SHP77 (cell line): ENCODE measurements at regions not wholly inside any gene's neighbourhood (a gene's known extent, or its start where the extent isn't known, plus 50 kb on each side); places are given as distances from the start of the nearest gene placed in this dataset.

Experiments
- DNase-seq, 2 experiments: peaks; one replicate each; lab custom pipeline; 2025; lab: John Stamatoyannopoulos, UW

DNA sequence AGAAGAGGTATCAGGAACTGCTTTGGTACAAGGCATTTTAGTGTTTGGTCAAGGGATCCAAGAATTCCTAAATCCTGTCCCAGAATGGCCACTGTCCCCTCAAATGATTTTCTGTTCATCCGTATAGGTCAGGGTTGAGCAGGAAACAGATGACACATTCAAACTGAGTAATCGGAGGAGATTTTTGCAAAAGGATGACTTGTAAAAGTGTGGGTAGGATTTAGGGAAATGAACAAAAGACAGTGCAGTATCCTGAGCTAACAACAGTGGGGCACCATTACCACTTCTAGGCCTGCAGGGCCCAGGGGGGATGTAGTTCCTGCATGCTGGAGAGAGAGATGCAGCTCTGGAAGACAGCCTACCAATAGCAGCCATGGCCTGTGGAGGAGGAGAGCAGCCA is 290.1 kb downstream of the ZSWIM6 start:
- no peak for DNase-seq

GRCh38 chr5:61623401-61624069 is 291.5 kb downstream of the ZSWIM6 start:
- DNase-seq: no peak

DNA sequence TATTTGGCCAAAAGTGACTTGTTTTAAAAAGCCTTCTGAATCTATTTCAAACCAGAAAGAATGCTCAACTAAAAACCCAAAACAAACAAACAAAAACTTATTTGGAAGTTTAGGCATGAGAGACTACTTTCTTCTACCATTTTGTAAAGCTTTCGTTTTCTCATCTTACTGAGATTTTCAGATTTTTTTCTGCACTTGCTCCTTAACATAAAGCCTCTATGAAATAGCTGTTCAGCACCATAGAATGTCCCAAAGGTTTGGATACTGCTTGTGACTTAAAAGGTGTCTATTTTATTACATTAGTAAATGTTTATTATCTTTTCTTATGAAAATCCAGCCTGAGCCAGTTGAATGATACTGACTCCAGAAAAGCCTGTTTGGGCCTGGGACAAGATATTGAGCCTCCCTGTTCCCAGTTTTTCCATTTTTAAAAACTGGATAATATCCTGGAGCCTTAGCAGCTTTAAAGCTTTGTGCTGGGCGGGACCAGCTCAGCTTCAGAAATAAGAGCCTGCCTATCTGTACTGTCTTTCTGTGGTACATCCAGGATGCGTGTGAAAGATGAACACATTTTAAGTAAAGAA is 292.6 kb downstream of the ZSWIM6 start:
- no peak for DNase-seq

- DNase-seq: no peak
These were observed 293.1 kb downstream of the ZSWIM6 start for GRCh38 chr5:61625137-61625561.

DNA sequence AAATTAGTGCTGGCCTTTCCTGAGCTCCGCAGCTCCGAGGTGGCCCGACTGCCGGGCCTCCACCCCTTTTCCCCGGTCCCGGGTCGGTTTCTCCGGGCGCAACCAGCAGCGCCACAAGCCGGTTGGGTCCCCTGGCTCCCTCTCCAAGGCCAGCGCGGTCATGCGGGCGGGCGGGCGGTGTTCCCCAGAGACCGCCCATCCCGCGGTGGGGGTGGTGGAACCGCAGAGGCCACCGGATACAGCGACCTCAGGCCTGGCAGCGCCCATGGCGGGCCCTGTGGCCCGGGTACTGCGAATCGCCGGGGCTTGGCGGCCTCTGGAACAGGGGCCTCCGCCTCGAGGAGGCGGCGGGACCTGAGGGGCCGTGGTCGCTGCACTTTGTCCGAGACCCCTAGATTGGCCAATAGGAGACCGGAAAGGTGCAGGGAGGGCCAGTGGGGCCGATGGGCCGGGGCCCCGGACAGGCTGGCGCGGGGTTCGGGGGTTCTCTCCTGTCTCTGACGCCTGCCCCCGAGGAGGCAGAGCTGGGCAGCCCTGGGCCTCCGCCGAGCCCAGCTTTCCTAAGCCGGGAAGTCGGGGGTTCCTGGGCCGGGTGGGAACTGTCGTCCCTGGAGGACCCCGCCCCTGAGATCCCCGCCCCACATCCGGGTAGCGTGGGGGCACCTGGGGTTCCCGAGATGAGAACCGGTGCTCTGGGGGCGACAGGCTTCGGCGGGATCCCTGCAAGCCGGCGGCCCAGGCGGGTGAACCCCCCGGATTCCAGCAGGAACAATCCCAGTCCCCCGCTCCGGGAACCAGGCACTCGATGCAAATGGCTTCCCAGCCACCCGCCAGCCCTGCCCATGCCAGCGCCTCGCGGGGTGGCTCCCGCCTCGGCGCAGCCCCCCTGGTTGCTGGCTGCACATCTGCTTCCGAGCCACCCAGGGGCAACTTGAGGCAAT is 293.9 kb downstream of the ZSWIM6 start:
- no peak for DNase-seq

GRCh38 chr5:61626639-61627282 is 294.7 kb downstream of the ZSWIM6 start:
- no peak for DNase-seq

DNA sequence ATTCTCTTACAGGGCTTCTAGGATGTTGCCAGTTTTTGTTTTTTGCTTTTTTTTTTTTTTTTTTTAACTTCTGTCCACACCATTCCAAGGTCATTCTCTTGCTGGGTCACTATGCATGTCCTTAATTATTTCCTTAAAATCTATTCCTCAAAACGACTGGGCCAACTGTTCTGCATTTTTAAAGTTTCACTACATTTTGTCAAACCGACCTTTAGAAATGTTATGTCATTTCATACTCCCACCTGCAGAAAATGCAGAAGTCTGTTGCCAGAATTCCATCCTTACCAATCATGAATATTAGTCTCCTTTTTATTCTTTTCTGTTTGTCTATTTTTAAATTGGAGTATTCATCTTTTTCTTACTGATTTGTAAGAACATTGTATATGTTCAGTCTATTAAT is 295.5 kb downstream of the ZSWIM6 start:
- no peak for DNase-seq

DNA sequence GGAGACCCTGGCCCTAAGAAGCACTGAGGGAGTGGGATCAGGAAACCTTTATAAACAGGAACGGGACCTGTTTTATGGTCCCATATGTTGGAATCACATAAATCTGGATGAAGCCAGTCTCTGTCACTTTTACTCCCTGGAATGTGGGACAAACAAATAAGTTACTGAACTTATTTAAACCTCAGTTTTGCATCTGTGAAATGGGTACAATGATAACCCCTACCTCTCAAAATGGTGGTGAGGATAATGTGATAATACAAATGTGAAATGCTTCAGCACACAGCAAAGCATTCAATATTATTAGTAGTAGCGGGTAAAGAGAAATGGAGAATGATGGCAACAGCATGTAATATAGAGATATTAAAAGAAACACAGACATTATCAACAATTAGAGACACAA is 298.9 kb downstream of the ZSWIM6 start:
- no peak for DNase-seq

GRCh38 chr5:61631438-61631941 is 299.4 kb downstream of the ZSWIM6 start:
- DNase-seq: peak; percentile 18 to 29

DNA sequence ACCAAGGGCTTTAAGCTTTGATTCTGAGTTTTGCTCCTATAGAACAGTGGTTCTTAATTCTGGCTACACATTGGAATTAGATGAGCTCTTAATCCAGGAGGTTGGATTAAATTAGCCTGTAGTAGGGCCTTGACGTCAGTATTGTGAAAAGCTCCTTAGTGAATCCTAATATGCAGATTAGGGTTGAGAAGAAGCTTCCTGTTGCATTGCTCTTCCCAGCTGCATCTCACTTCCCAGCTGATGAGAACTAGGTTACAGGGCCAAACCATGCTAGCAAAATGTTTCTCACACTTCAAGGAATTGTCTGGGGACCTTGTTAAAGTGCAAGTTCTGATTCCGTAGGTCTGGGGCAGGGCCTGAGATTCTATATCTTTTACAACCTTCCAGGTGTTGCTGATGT is 300.0 kb downstream of the ZSWIM6 start:
- no peak for DNase-seq

DNA sequence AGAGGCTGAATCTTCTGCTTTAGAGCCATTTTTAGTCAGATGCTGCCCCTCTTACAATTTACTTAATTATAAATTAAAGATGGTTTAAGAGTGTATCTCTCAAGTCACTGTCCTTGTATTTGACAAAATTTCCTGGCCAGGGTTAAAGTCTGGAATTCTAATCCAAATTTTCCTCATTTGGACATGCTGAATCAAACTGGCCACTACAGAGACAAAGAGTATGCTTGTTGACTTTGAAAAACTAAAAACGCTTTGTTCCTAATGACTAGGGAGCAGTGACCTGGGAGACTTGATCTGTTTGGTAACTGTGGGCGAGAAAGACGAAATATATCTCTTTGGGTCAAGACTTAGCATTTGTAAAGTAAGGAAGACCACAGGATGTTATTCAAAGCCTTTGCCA is 303.2 kb downstream of the ZSWIM6 start:
- DNase-seq: no peak

GRCh38 chr5:61637566-61637965 is 305.5 kb downstream of the ZSWIM6 start:
- no peak for DNase-seq

- DNase-seq: no peak
These were observed 306.4 kb downstream of the ZSWIM6 start for GRCh38 chr5:61638476-61638875.

DNA sequence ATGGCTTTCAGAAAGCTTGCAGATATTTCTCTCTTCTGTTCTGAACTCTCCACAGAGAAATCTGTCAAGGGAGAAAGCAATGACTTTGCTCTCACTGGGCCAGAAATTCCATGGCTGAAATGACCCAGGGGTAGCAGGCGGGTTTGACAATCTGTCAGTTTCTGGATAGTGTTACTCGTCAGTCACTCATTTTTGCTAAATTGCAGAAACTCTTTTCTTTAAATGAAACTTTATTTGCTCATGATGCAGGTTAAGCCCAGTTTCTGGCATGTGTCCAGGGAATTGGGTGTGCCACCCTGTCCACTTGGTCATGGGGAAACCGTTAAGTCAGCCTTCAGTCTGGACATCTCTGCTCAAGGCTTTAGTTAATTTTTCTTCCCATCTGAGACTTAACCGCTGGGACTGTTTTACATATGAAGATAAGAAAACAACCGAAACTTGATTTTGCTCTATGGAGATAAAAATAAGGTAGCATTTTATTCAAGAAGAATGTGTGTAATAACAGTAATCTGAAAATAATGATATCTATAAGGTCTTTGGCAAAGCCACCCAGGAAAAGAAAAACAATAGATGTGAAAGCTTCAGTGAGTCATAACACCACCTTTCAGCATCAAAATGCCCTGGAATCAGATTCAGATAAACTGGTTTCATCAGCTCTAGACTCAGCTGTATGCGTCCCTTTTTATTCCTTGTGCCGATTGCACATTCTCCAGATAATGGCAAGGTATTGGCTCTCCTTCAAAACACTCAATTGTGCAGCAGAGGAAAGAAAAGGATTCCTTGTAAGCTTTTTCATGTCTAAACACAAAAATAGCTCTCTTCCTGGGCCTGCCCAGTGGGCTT is 308.3 kb downstream of the ZSWIM6 start:
- no peak for DNase-seq

DNA sequence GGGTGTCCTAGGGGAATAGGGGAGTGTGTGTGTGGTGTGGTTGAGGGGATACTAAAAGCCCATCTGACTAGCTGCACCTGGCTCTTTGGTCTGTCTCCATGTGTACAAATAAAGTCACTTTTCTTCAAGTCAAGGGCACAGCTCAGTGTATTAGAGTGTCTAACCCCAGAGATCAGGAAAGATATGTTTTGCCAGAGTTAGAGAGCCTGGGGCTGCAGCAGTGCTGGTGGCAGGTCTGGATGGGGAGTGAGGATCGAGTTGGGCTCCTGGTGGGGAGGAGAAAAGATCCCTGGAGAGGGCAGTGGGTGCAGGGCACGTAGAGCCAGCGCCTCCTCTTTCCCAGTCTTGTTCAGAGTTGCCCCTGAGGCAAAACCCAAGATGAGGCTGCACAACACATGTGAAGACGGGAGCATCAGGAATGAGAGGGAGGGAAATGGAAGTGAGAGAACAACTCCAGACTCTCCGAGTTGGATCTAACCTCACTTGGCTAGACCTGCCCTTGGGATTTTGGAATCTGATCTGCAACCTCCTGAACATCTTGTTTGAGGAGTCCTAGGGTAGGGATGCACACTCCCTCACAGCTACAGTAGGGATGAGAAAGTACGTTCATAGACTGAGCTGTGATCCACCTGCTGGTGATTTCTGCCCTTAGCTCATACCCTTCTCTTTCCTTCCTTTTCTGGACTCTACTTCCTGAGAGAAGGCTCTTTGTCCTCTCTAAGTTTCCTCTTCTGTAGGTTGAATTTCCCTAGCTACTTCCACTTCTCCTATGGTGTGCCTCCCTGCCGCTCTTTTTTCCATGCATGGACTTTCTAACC is 309.9 kb downstream of the ZSWIM6 start:
- no peak for DNase-seq

GRCh38 chr5:61647672-61648071 is 315.6 kb downstream of the ZSWIM6 start:
- DNase-seq: no peak

GRCh38 chr5:61649231-61649630 is 317.2 kb downstream of the ZSWIM6 start:
- no peak for DNase-seq

GRCh38 chr5:61649971-61650370 is 317.9 kb downstream of the ZSWIM6 start:
- DNase-seq: no peak

- no peak for DNase-seq
These were observed 318.6 kb downstream of the ZSWIM6 start for GRCh38 chr5:61650661-61651060.

- no peak for DNase-seq
These were observed 319.1 kb downstream of the ZSWIM6 start for GRCh38 chr5:61651195-61651594.
